Endothelial cell of umbilical vein (primary cell): ENCODE measurements at regions not wholly inside any gene's neighbourhood (a gene's known extent, or its start where the extent isn't known, plus 50 kb on each side); places are given as distances from the start of the nearest gene placed in this dataset.

ENCODE experiments used
- BruUV-seq: library from RNA; stranded (reverse); fragments of 400-500 nt; replicated peaks from 2 replicates; lab custom pipeline; 2021; lab: Mats Ljungman, UMichigan
- CTCF ChIA-PET: fragments of 300-600, 350-600 bp; sonication (Branson Sonifier 250); formaldehyde crosslinking; loops from one replicate; lab custom pipeline; 2021; ENCODE audit warnings: antibody characterized with exemption, inconsistent platforms; lab: Charles Lee
- POLR2A ChIA-PET: fragments of 300-600, 350-600 bp; sonication (Branson Sonifier 250); formaldehyde crosslinking; loops from one replicate; lab custom pipeline; 2021; ENCODE audit warnings: antibody characterized with exemption, inconsistent platforms; lab: Charles Lee
- DNase-seq: peaks from one replicate; pipeline ENCODE4 v3.0.0-alpha.2; 2011; ENCODE audit warnings: low read depth, low spot score
- FAIRE-seq: peaks from 2 replicates; lab custom pipeline; 2011; peaks lifted over from hg19 to GRCh38; lab: Jason Lieb, UNC
- H2AFZ ChIP-seq: 2 replicates; pipeline ENCODE4 v1.6.0; 2012; ENCODE audit warnings: low read depth, low read length, control low read depth, inconsistent platforms
- H3K27ac ChIP-seq: 2 replicates; pipeline ENCODE4 v1.5.1; 2011; ENCODE audit warnings: low read depth, mild to moderate bottlenecking, control low read depth, low read length, moderate library complexity; ENCODE audit not compliant: insufficient read depth
- H3K27me3 ChIP-seq, 2 experiments: 2 replicates each; pipeline versions ENCODE4 v1.6.0 to v1.6.1; 2011; ENCODE audit warnings: low read length in 2 of 2, mixed read lengths in 1 of 2; ENCODE audit not compliant: control insufficient read depth in 2 of 2, insufficient read depth in 2 of 2
- H3K36me3 ChIP-seq, 2 experiments: 2 replicates in 1 of 2; 3 replicates in 1 of 2; pipeline ENCODE4 v1.5.1; 2011; ENCODE audit warnings: low read length in 2 of 2, mild to moderate bottlenecking in 1 of 2, moderate library complexity in 1 of 2; ENCODE audit not compliant: control insufficient read depth in 2 of 2, insufficient read depth in 2 of 2; ENCODE audit errors: extremely low read depth in 1 of 2
- H3K4me1 ChIP-seq: 3 replicates; pipeline ENCODE4 v1.5.1; 2011; ENCODE audit warnings: mild to moderate bottlenecking, low read length; ENCODE audit not compliant: control insufficient read depth, insufficient read depth; ENCODE audit errors: extremely low read depth
- H3K4me2 ChIP-seq: 2 replicates; pipeline ENCODE4 v1.6.1; 2011; ENCODE audit warnings: low read length, control low read depth, mixed read lengths; ENCODE audit not compliant: insufficient read depth
- H3K4me3 ChIP-seq, 3 experiments: fragments of 200-600 bp in 1 of 3; sonication (generic), shearing (Covaris generic) in 1 of 3; replicated peaks in 1 of 3; 2 replicates each; pipeline ENCODE4 v1.5.1; 2011 to 2016; ENCODE audit warnings: control low read depth in 3 of 3, low read length in 3 of 3, mild to moderate bottlenecking in 2 of 3, inconsistent platforms in 1 of 3, low read depth in 1 of 3, moderate library complexity in 1 of 3; ENCODE audit not compliant: insufficient read depth in 1 of 3
- H3K79me2 ChIP-seq: 2 replicates; pipeline ENCODE4 v1.6.0; 2012; ENCODE audit warnings: low read length, inconsistent platforms; ENCODE audit not compliant: control insufficient read depth, insufficient read depth
- H3K9ac ChIP-seq: replicated peaks from 2 replicates; pipeline ENCODE3; 2011; ENCODE audit warnings: low read length, control low read depth; ENCODE audit not compliant: insufficient read depth; ENCODE audit errors: extremely low read depth
- H3K9me1 ChIP-seq: replicated peaks from 3 replicates; pipeline ENCODE4 v1.6.0; 2011; ENCODE audit warnings: mild to moderate bottlenecking, low read length; ENCODE audit not compliant: control insufficient read depth, insufficient read depth; ENCODE audit errors: extremely low read depth
- H3K9me3 ChIP-seq: replicated peaks from 2 replicates; pipeline ENCODE4 v1.5.1; 2012; ENCODE audit warnings: low read length, inconsistent platforms; ENCODE audit not compliant: control insufficient read depth, insufficient read depth
- H4K20me1 ChIP-seq: replicated peaks from 2 replicates; pipeline ENCODE3; 2011; ENCODE audit warnings: mild to moderate bottlenecking, low read length; ENCODE audit not compliant: control insufficient read depth, insufficient read depth; ENCODE audit errors: extremely low read depth
- EZH2 ChIP-seq: IDR thresholded peaks from 2 replicates; pipeline ENCODE4 v1.6.1; 2012; ENCODE audit warnings: borderline replicate concordance, low read depth, mild to moderate bottlenecking, moderate library complexity, low read length, inconsistent platforms; ENCODE audit not compliant: severe bottlenecking
- FOS ChIP-seq: IDR thresholded peaks from 2 replicates; pipeline ENCODE4 v1.6.1; 2011; ENCODE audit warnings: mild to moderate bottlenecking, low read length, moderate library complexity, borderline replicate concordance; ENCODE audit not compliant: insufficient read depth
- GATA2 ChIP-seq: IDR thresholded peaks from 2 replicates; pipeline ENCODE4 v1.7.0; 2011; ENCODE audit warnings: low read depth, mild to moderate bottlenecking, moderate library complexity, mixed read lengths, low read length; ENCODE audit not compliant: insufficient read length, insufficient read depth
- JUN ChIP-seq: IDR thresholded peaks from 2 replicates; pipeline ENCODE4 v1.6.1; 2011; ENCODE audit warnings: borderline replicate concordance, low read depth; ENCODE audit not compliant: insufficient read length, insufficient read depth
- MYC ChIP-seq: IDR thresholded peaks from one replicate; pipeline ENCODE4 v1.6.1; 2011; ENCODE audit warnings: mild to moderate bottlenecking, low read depth, low read length
- POLR2A ChIP-seq: IDR thresholded peaks from 2 replicates; pipeline ENCODE4 v1.6.1; 2012; ENCODE audit warnings: low read depth, mild to moderate bottlenecking, control low read depth, low read length
- POLR2AphosphoS5 ChIP-seq: IDR thresholded peaks from 2 replicates; pipeline ENCODE4 v1.6.1; 2012; ENCODE audit warnings: low read depth, mild to moderate bottlenecking, control low read depth, low read length, moderate library complexity; ENCODE audit not compliant: insufficient read depth
- dilution Hi-C: fragments of 300-500 bp; cut with MboI; formaldehyde crosslinking; loops from one replicate; pipeline ENCODE4 v1.15.0; 2019; ENCODE audit warnings: low sequenced_read_pairs; ENCODE audit not compliant: extremely low pct_ligation_motif_present
- intact Hi-C: fragments of 100-400 bp; cut with micrococcal nuclease; formaldehyde crosslinking; loops from one replicate; pipeline ENCODE4 v1.10.0; 2022
- TF ChIP-seq, protein P1 (sequence below): IDR thresholded peaks from 2 replicates; pipeline ENCODE4 v1.6.1; 2011; ENCODE audit not compliant: insufficient read depth, insufficient read length
- TF ChIP-seq, protein P2 (sequence below), 2 donors: IDR thresholded peaks; 1 replicate in 1 of 2; 2 replicates in 1 of 2; pipeline ENCODE4 v1.5.1; 2011; ENCODE audit warnings: low read length in 2 of 2, mild to moderate bottlenecking in 2 of 2, moderate library complexity in 2 of 2, control low read depth in 1 of 2, inconsistent platforms in 1 of 2, low read depth in 1 of 2; ENCODE audit not compliant: insufficient read depth in 1 of 2; ENCODE audit errors: extremely low read depth in 1 of 2

DNA sequence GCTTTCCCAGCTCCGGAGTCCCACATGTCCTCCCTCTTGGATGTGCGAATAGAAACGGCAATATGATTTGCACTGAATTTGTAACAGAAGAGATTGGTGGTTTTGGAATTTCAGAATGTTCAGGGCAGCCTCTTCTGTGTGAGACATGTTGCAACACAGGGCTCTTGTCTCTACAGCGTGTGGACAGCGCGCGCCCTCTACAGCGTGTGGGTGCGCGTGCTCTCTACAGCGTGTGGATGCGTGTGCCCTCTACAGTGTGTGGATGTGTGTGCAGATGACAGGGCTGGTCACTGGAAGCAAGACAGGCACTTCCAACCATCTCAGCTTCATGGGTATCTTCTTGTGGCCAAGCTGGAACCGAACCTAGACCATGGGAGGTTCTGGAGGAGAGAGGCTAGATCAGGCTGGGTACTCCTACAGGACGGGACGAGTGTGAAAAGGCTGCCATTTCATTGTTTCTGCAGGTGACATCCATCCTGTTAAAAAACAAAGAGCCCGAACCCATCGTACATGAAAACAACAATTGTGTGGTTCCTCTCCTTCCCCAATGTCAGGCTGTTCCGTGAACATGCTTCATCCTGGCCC is 78.4 kb downstream of the TEX29 start:
- CTCF ChIA-PET = no interaction called here
- no peak for FAIRE-seq

DNA sequence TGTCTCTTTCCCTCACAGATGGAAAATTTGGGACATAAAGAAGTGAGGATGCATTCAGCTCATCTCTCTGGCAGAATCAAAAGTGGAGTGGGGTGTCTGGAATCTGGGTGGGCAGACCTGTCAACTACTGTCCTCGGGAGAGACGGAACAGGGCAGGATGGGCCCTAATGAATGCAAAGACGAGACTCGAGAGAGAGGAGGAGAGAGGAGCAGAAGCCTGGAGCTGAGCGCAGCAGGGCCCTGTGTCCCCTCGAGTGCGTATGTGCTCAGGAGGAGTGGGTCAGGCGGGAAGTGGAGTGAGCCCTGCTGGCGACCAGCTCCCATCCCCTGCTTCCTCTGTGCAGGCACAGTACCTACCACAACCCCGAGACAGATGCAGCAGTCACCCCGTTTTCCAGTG is 78.9 kb downstream of the TEX29 start:
- FAIRE-seq = no peak
- dilution Hi-C loops = no loop called here

More for the DNA sequence above, 78.4 kb downstream of the TEX29 start:
- no peak for TF ChIP-seq MYC
- TF ChIP-seq, protein P1, sequence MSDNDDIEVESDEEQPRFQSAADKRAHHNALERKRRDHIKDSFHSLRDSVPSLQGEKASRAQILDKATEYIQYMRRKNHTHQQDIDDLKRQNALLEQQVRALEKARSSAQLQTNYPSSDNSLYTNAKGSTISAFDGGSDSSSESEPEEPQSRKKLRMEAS = no peak
- no peak for TF ChIP-seq POLR2A
- no peak for TF ChIP-seq GATA2
- TF ChIP-seq JUN = no peak
- H3K9me3 ChIP-seq = no peaks in the 10 kb centered on the region
- H4K20me1 ChIP-seq = no peaks in the 10 kb centered on the region
- no TSS peak for BruUV-seq
- H3K27ac ChIP-seq = no peak overlapping the region
- intact Hi-C loops = no loop called here
- POLR2A ChIA-PET = no interaction called here
- dilution Hi-C loops = no loop called here
- H3K9me1 ChIP-seq = no peaks in the 10 kb centered on the region
- no peak overlapping the region for H3K4me3 ChIP-seq
- no peaks in the 10 kb centered on the region for H3K27me3 ChIP-seq
- no peaks in the 10 kb centered on the region for H3K79me2 ChIP-seq
- no peak for DNase-seq
- no peak overlapping the region for H3K9ac ChIP-seq
- H3K36me3 ChIP-seq = no peaks in the 10 kb centered on the region
- no peak overlapping the region for H3K4me2 ChIP-seq
- H2AFZ ChIP-seq = no peak overlapping the region
- H3K4me1 ChIP-seq = no peaks in the 10 kb centered on the region

More for the DNA sequence above, 78.9 kb downstream of the TEX29 start:
- Histone ChIP-seq H3K27me3 (no peaks in the 10 kb centered on the region), H3K4me1 (no peaks in the 10 kb centered on the region), H3K9me3 (no peaks in the 10 kb centered on the region), H2AFZ (no peak overlapping the region), H4K20me1 (no peaks in the 10 kb centered on the region), H3K79me2 (no peaks in the 10 kb centered on the region), H3K4me3 (no peak overlapping the region), H3K4me2 (no peak overlapping the region), H3K27ac (no peak overlapping the region), H3K9ac (no peak overlapping the region), H3K36me3 (no peaks in the 10 kb centered on the region), H3K9me1 (no peaks in the 10 kb centered on the region)
- POLR2A ChIA-PET = no interaction called here
- DNase-seq = no peak
- CTCF ChIA-PET = no interaction called here
- intact Hi-C loops = no loop called here
- no TSS peak for BruUV-seq
- TF ChIP-seq, protein P2, sequence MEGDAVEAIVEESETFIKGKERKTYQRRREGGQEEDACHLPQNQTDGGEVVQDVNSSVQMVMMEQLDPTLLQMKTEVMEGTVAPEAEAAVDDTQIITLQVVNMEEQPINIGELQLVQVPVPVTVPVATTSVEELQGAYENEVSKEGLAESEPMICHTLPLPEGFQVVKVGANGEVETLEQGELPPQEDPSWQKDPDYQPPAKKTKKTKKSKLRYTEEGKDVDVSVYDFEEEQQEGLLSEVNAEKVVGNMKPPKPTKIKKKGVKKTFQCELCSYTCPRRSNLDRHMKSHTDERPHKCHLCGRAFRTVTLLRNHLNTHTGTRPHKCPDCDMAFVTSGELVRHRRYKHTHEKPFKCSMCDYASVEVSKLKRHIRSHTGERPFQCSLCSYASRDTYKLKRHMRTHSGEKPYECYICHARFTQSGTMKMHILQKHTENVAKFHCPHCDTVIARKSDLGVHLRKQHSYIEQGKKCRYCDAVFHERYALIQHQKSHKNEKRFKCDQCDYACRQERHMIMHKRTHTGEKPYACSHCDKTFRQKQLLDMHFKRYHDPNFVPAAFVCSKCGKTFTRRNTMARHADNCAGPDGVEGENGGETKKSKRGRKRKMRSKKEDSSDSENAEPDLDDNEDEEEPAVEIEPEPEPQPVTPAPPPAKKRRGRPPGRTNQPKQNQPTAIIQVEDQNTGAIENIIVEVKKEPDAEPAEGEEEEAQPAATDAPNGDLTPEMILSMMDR (IDR thresholded peaks at IDR 0.05; ENCODE audit: extremely low read depth in 1 of 2, insufficient read depth in 1 of 2, low read depth in 1 of 2, low read length in 2 of 2) = no peak
- TF ChIP-seq POLR2AphosphoS5 (no peak), MYC (no peak), EZH2 (no peak), JUN (no peak), POLR2A (no peak), FOS (no peak), GATA2 (no peak)
- TF ChIP-seq, protein P1 = no peak
